DOHH2 (cell line): ENCODE measurements at regions not wholly inside any gene's neighbourhood (a gene's known extent, or its start where the extent isn't known, plus 50 kb on each side); places are given as distances from the start of the nearest gene placed in this dataset.

Experiments used
- H3F3A ChIP-seq: fragments of 200-600 bp; sonication (generic), shearing (Covaris generic); 2 replicates; pipeline ENCODE4 v1.6.0; 2016; ENCODE audit warnings: antibody characterized with exemption, mild to moderate bottlenecking; ENCODE audit not compliant: control insufficient read depth, insufficient read depth
- H3K27ac ChIP-seq: fragments of 200-600 bp; sonication (generic); 2 replicates; pipeline ENCODE4 v1.5.1; 2014; ENCODE audit warnings: low read depth, mild to moderate bottlenecking, low read length, moderate library complexity
- H3K27me3 ChIP-seq: fragments of 200-600 bp; sonication (generic); 2 replicates; pipeline ENCODE4 v1.6.1; 2014; ENCODE audit warnings: mild to moderate bottlenecking, low read length, mixed read lengths; ENCODE audit not compliant: control insufficient read depth
- H3K36me3 ChIP-seq: fragments of 200-600 bp; sonication (generic); 2 replicates; pipeline ENCODE4 v1.6.1; 2014; ENCODE audit warnings: mild to moderate bottlenecking, low read length, moderate library complexity, mixed read lengths; ENCODE audit not compliant: control insufficient read depth
- H3K4me1 ChIP-seq: fragments of 200-600 bp; sonication (generic); 2 replicates; pipeline ENCODE4 v1.6.1; 2014; ENCODE audit warnings: mild to moderate bottlenecking, low read length, mixed read lengths; ENCODE audit not compliant: control insufficient read depth
- H3K4me2 ChIP-seq: fragments of 200-600 bp; sonication (generic); 2 replicates; pipeline ENCODE4 v1.6.0; 2014; ENCODE audit warnings: mild to moderate bottlenecking, low read length, moderate library complexity
- H3K4me3 ChIP-seq: fragments of 200-600 bp; sonication (generic); 2 replicates; pipeline ENCODE4 v1.5.1; 2014; ENCODE audit warnings: mild to moderate bottlenecking, low read length, mixed read lengths
- H3K79me2 ChIP-seq: fragments of 200-600 bp; sonication (generic); 2 replicates; pipeline ENCODE4 v1.6.1; 2014; ENCODE audit warnings: mild to moderate bottlenecking, low read length, mixed read lengths; ENCODE audit not compliant: control insufficient read depth
- H3K9me2 ChIP-seq: fragments of 200-600 bp; sonication (generic); replicated peaks from 2 replicates; pipeline ENCODE4 v1.6.1; 2014; ENCODE audit warnings: mild to moderate bottlenecking, low read length, mixed read lengths; ENCODE audit not compliant: control insufficient read depth
- H3K9me3 ChIP-seq: fragments of 200-600 bp; sonication (generic); 2 replicates; pipeline ENCODE4 v1.6.1; 2014; ENCODE audit warnings: antibody characterized with exemption, low read length, mixed read lengths; ENCODE audit not compliant: control insufficient read depth, insufficient read depth
- H4K20me1 ChIP-seq: fragments of 200-600 bp; sonication (generic); 2 replicates; pipeline ENCODE4 v1.6.0; 2014; ENCODE audit warnings: low read depth, mild to moderate bottlenecking, antibody characterized with exemption, low read length, moderate library complexity; ENCODE audit not compliant: control insufficient read depth, insufficient read depth
- CTCF ChIP-seq: fragments of 200-600 bp; sonication (generic); IDR thresholded peaks from one replicate; pipeline ENCODE4 v1.5.1; 2014; ENCODE audit warnings: antibody characterized with exemption, mild to moderate bottlenecking, low read depth, low read length; ENCODE audit not compliant: poor library complexity, severe bottlenecking
- EZH2phosphoT487 ChIP-seq: fragments of 200-600 bp; sonication (generic); IDR thresholded peaks from 2 replicates; pipeline ENCODE4 v1.6.1; 2017; ENCODE audit warnings: borderline replicate concordance, mild to moderate bottlenecking, antibody characterized with exemption, low read length, moderate library complexity, mixed read lengths

GRCh38 chr5:89711526-89711925 is 698.0 kb downstream of the CETN3 start:
- Histone ChIP-seq H3K4me1 (no peaks in the 10 kb centered on the region), H3F3A (no peaks in the 10 kb centered on the region), H3K9me2 (no peaks in the 10 kb centered on the region), H3K27me3 (no peaks in the 10 kb centered on the region), H3K27ac (no peak overlapping the region), H3K79me2 (no peaks in the 10 kb centered on the region), H3K9me3 (no peaks in the 10 kb centered on the region), H4K20me1 (no peaks in the 10 kb centered on the region), H3K4me2 (no peak overlapping the region), H3K36me3 (no peaks in the 10 kb centered on the region), H3K4me3 (no peak overlapping the region)
- TF ChIP-seq CTCF (no peak), EZH2phosphoT487 (no peak)

GRCh38 chr5:89710006-89710405 is 699.5 kb downstream of the CETN3 start:
- TF ChIP-seq EZH2phosphoT487 (no peak), CTCF (no peak)
- Histone ChIP-seq H3K9me3 (no peaks in the 10 kb centered on the region), H3K79me2 (no peaks in the 10 kb centered on the region), H3K9me2 (no peaks in the 10 kb centered on the region), H3K4me2 (no peak overlapping the region), H3K27ac (no peak overlapping the region), H3K27me3 (no peaks in the 10 kb centered on the region), H3F3A (no peaks in the 10 kb centered on the region), H3K4me1 (no peaks in the 10 kb centered on the region), H3K4me3 (no peak overlapping the region), H4K20me1 (no peaks in the 10 kb centered on the region), H3K36me3 (no peaks in the 10 kb centered on the region)

GRCh38 chr5:89707891-89708290 is 701.7 kb downstream of the CETN3 start:
- H3K9me3 ChIP-seq: no peaks in the 10 kb centered on the region
- H4K20me1 ChIP-seq: no peaks in the 10 kb centered on the region
- H3K4me1 ChIP-seq: no peaks in the 10 kb centered on the region
- H3K27me3 ChIP-seq: no peaks in the 10 kb centered on the region
- H3K36me3 ChIP-seq: no peaks in the 10 kb centered on the region
- no peaks in the 10 kb centered on the region for H3K79me2 ChIP-seq
- TF ChIP-seq CTCF (no peak), EZH2phosphoT487 (no peak)
- H3K4me2 ChIP-seq: no peak overlapping the region
- no peak overlapping the region for H3K4me3 ChIP-seq
- H3F3A ChIP-seq: no peaks in the 10 kb centered on the region
- H3K9me2 ChIP-seq: no peaks in the 10 kb centered on the region
- no peak overlapping the region for H3K27ac ChIP-seq

- H3K4me3 ChIP-seq: no peak overlapping the region
- H3K79me2 ChIP-seq: no peaks in the 10 kb centered on the region
- no peaks in the 10 kb centered on the region for H3K36me3 ChIP-seq
- H4K20me1 ChIP-seq: no peaks in the 10 kb centered on the region
- H3K9me2 ChIP-seq: no peaks in the 10 kb centered on the region
- no peaks in the 10 kb centered on the region for H3K4me1 ChIP-seq
- TF ChIP-seq CTCF (no peak), EZH2phosphoT487 (no peak)
- no peak overlapping the region for H3K4me2 ChIP-seq
- no peaks in the 10 kb centered on the region for H3F3A ChIP-seq
- H3K27ac ChIP-seq: no peak overlapping the region
- no peaks in the 10 kb centered on the region for H3K9me3 ChIP-seq
- H3K27me3 ChIP-seq: no peaks in the 10 kb centered on the region
These were observed 702.8 kb downstream of the CETN3 start for GRCh38 chr5:89706731-89707130.
